AG04450 (cell line): ENCODE measurements at regions not wholly inside any gene's neighbourhood (a gene's known extent, or its start where the extent isn't known, plus 50 kb on each side); places are given as distances from the start of the nearest gene placed in this dataset.

Experiments
- CTCF ChIA-PET: fragments of 300-600, 350-600 bp; formaldehyde crosslinking; extraction: SDS; loops from one replicate; lab custom pipeline; 2022; ENCODE audit warnings: antibody characterized with exemption, inconsistent platforms; lab: Charles Lee
- POLR2A ChIA-PET: fragments of 350-600 bp; formaldehyde crosslinking; extraction: SDS; loops from one replicate; lab custom pipeline; 2021; ENCODE audit warnings: antibody characterized with exemption, inconsistent platforms; lab: Yijun Ruan, JAX
- DNase-seq: peaks from one replicate; pipeline ENCODE4 v3.0.0-alpha.2; 2011; ENCODE audit warnings: low read depth, low spot score
- H3K27ac ChIP-seq: one replicate; pipeline ENCODE4 v1.5.1; 2012; ENCODE audit warnings: low read depth, low read length, control low read depth
- H3K27me3 ChIP-seq: one replicate; pipeline ENCODE4 v1.6.0; 2012; ENCODE audit warnings: low read length; ENCODE audit not compliant: control insufficient read depth, insufficient read depth
- H3K4me3 ChIP-seq: 2 replicates; pipeline ENCODE4 v1.5.1; 2011; ENCODE audit warnings: mild to moderate bottlenecking, low read depth, low read length, control low read depth
- H3K9me3 ChIP-seq: 2 replicates; pipeline ENCODE4 v1.5.1; 2012; ENCODE audit warnings: low read length; ENCODE audit not compliant: control insufficient read depth, insufficient read depth
- TF ChIP-seq, protein P1 (sequence below): IDR thresholded peaks from 2 replicates; pipeline ENCODE4 v1.5.1; 2011; ENCODE audit warnings: low read depth, low read length, control low read depth, inconsistent platforms

- Histone ChIP-seq H3K9me3 (peaks cover 21% of the 10 kb centered on the region), H3K27ac (no peak overlapping the region), H3K4me3 (no peak overlapping the region), H3K27me3 (no peaks in the 10 kb centered on the region)
- DNase-seq: no peak
- TF ChIP-seq, protein P1, sequence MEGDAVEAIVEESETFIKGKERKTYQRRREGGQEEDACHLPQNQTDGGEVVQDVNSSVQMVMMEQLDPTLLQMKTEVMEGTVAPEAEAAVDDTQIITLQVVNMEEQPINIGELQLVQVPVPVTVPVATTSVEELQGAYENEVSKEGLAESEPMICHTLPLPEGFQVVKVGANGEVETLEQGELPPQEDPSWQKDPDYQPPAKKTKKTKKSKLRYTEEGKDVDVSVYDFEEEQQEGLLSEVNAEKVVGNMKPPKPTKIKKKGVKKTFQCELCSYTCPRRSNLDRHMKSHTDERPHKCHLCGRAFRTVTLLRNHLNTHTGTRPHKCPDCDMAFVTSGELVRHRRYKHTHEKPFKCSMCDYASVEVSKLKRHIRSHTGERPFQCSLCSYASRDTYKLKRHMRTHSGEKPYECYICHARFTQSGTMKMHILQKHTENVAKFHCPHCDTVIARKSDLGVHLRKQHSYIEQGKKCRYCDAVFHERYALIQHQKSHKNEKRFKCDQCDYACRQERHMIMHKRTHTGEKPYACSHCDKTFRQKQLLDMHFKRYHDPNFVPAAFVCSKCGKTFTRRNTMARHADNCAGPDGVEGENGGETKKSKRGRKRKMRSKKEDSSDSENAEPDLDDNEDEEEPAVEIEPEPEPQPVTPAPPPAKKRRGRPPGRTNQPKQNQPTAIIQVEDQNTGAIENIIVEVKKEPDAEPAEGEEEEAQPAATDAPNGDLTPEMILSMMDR: no peak
- CTCF ChIA-PET: no interaction called here
- POLR2A ChIA-PET: no interaction called here
Observed at GRCh38 chr17:53646835-53647234, 175.9 kb upstream of the KIF2B start.

GRCh38 chr17:53640808-53641207 is 181.9 kb upstream of the KIF2B start:
- Histone ChIP-seq H3K4me3 (no peak overlapping the region), H3K27ac (no peak overlapping the region), H3K9me3 (peaks cover 3% of the 10 kb centered on the region; the same call in 1 of the 2 replicates), H3K27me3 (no peaks in the 10 kb centered on the region)
- TF ChIP-seq, protein P1: no peak
- ChIA-PET POLR2A (no interaction called here), CTCF (no interaction called here)
- no peak for DNase-seq

- no peak for DNase-seq
- H3K27ac ChIP-seq: no peak overlapping the region
- H3K4me3 ChIP-seq: no peak overlapping the region
- H3K9me3 ChIP-seq: peaks cover 5% of the 10 kb centered on the region
- ChIA-PET POLR2A (interaction anchor here (0.6 kb wide), 1 partner anchor 15 kb away, joined by 3 read pairs; no protein-coding TSS in a partner anchor), CTCF (no interaction called here)
- H3K27me3 ChIP-seq: no peaks in the 10 kb centered on the region
- TF ChIP-seq, protein P1: no peak
Observed at GRCh38 chr17:53635444-53635843, 187.3 kb upstream of the KIF2B start.

DNA sequence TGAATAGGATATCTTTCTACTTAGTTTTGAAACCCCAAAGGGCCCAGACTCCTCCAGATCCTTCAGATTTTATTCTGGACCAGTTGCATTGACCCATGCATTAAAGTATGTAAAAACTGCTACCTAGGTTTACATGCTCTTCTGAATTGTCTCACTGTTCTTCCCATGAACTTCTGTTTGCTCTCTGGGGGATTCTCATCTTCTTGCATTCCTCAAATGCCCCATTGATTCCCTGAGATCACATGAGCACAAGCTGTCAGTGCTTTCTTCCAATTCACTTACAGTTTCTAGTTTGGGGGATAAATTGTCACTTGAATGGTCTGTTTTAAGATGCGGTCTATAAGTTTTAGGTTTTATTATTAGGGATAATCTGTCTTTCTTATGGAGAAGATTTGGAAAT is 188.9 kb upstream of the KIF2B start:
- Histone ChIP-seq H3K4me3 (no peak overlapping the region), H3K27me3 (no peaks in the 10 kb centered on the region), H3K27ac (no peak overlapping the region), H3K9me3 (peaks cover 11% of the 10 kb centered on the region)
- DNase-seq: no peak
- ChIA-PET POLR2A (no interaction called here), CTCF (no interaction called here)
- TF ChIP-seq, protein P1: no peak

DNA sequence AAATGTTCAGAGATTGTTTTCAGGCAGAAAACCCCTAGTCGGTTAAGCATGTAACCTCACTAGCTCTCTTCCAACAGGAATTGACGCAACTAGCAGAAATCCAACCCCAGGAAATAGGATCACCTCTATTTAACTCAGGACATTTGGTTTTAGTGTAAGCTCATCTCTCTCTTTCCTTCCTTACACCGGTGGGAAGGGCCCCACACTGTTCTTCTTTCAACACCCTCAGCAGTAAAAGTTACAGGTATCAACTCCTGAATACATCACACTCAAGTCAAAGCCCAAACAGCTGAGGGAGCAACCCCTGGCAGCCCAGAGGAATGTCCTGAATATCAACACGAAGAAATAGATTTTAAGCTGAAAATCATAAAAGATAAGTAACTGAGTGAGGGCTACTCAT is 191.2 kb upstream of the KIF2B start:
- Histone ChIP-seq H3K9me3 (peaks cover 13% of the 10 kb centered on the region), H3K27me3 (no peaks in the 10 kb centered on the region), H3K4me3 (no peak overlapping the region), H3K27ac (no peak overlapping the region)
- DNase-seq: no peak
- TF ChIP-seq, protein P1: no peak
- ChIA-PET CTCF (no interaction called here), POLR2A (no interaction called here)
